ENCODE measurements at regions not wholly inside any gene's neighbourhood (a gene's known extent, or its start where the extent isn't known, plus 50 kb on each side); places are given as distances from the start of the nearest gene placed in this dataset.
"Not testable (repeated sequence)": the region's sequence is repeated elsewhere in the genome, so short reads cannot be mapped to it uniquely, and the experiment has no call there.

- no peak for DNase-seq
These were observed 637.7 kb upstream of the TBL1XR1 start for GRCh38 chr3:177835008-177835407.

GRCh38 chr3:177835917-177836316 is 638.6 kb upstream of the TBL1XR1 start:
- DNase-seq = no peak

- no peak for DNase-seq
These were observed 639.4 kb upstream of the TBL1XR1 start for GRCh38 chr3:177836671-177837070.

- DNase-seq = no peak
These were observed 640.8 kb upstream of the TBL1XR1 start for GRCh38 chr3:177837951-177838655.

GRCh38 chr3:177838766-177839350 is 641.6 kb upstream of the TBL1XR1 start:
- no peak for DNase-seq

- DNase-seq = no peak
These were observed 645.0 kb upstream of the TBL1XR1 start for GRCh38 chr3:177842302-177842701.

- DNase-seq = no peak
These were observed 645.8 kb upstream of the TBL1XR1 start for GRCh38 chr3:177842743-177843734.

GRCh38 chr3:177852001-177852807 is 654.9 kb upstream of the TBL1XR1 start:
- DNase-seq = no peak

- no peak for DNase-seq
These were observed 657.7 kb upstream of the TBL1XR1 start for GRCh38 chr3:177855021-177855420.

GRCh38 chr3:177860184-177860583 is 662.9 kb upstream of the TBL1XR1 start:
- no peak for DNase-seq

GRCh38 chr3:177862962-177863491 is 665.7 kb upstream of the TBL1XR1 start:
- DNase-seq = no peak

GRCh38 chr3:177871267-177871666 is 665.0 kb upstream of the KCNMB2 start:
- DNase-seq = not testable (repeated sequence)

GRCh38 chr3:177878192-177878591 is 658.0 kb upstream of the KCNMB2 start:
- DNase-seq = no peak

- DNase-seq = no peak
These were observed 657.3 kb upstream of the KCNMB2 start for GRCh38 chr3:177878957-177879356.

- no peak for DNase-seq
These were observed 654.9 kb upstream of the KCNMB2 start for GRCh38 chr3:177881351-177881750.

- DNase-seq = no peak
These were observed 654.0 kb upstream of the KCNMB2 start for GRCh38 chr3:177882124-177882648.

- no peak for DNase-seq
These were observed 653.1 kb upstream of the KCNMB2 start for GRCh38 chr3:177883091-177883490.

GRCh38 chr3:177883957-177884356 is 652.3 kb upstream of the KCNMB2 start:
- DNase-seq = no peak

- no peak for DNase-seq
These were observed 651.2 kb upstream of the KCNMB2 start for GRCh38 chr3:177885063-177885462.

- DNase-seq = no peak
These were observed 649.7 kb upstream of the KCNMB2 start for GRCh38 chr3:177886501-177886900.

GRCh38 chr3:177887475-177887874 is 648.8 kb upstream of the KCNMB2 start:
- DNase-seq = no peak

GRCh38 chr3:177889161-177889560 is 647.1 kb upstream of the KCNMB2 start:
- DNase-seq = no peak

All from NCI-H1092 (cell line).